Transverse colon (tissue), 3 donors: ENCODE measurements at regions not wholly inside any gene's neighbourhood (a gene's known extent, or its start where the extent isn't known, plus 50 kb on each side); places are given as distances from the start of the nearest gene placed in this dataset.

Experiments used
- POLR2A ChIP-seq: fragments of 450-650 bp; IDR thresholded peaks from one replicate; pipeline ENCODE4 v1.6.1; 2016; ENCODE audit warnings: antibody characterized with exemption, mild to moderate bottlenecking, moderate library complexity
- POLR2AphosphoS5 ChIP-seq, 3 donors: sonication (generic); formaldehyde crosslinking; IDR thresholded peaks; one replicate each; pipeline ENCODE4 v1.6.1; 2016; ENCODE audit warnings: antibody characterized with exemption in 3 of 3

GRCh38 chr12:25317553-25317952 lies 66.8 kb upstream of the KRAS start:
- no peak for TF ChIP-seq POLR2A
- no peak for TF ChIP-seq POLR2AphosphoS5 (IDR thresholded peaks at IDR 0.05)
